NOMO-1 (cell line): ENCODE measurements at regions not wholly inside any gene's neighbourhood (a gene's known extent, or its start where the extent isn't known, plus 50 kb on each side); places are given as distances from the start of the nearest gene placed in this dataset.
"Not testable (repeated sequence)": the region's sequence is repeated elsewhere in the genome, so short reads cannot be mapped to it uniquely, and the experiment has no call there.

Source experiments
- DNase-seq, 2 experiments: peaks; one replicate each; lab custom pipeline; 2025; ENCODE audit not compliant: unreplicated experiment in 2 of 2; lab: John Stamatoyannopoulos, UW

DNA sequence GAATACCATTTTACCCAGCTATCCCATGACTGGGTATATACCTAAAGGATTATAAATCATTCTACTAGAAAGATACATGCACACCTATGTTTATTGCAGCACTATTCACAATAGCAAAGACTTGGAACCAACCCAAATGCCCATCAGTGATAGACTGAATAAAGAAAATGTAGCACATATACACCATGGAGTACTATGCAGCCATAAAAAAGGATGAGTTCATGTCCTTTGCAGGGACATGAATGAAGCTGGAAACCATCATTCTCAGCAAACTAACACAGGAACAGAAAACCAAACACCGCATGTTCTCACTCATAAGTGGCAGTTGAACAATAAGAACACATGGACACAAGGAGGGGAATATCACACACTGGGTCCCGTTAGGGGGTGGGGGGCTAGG lies 191.9 kb upstream of the POU5F2 start:
- not testable (repeated sequence) for DNase-seq

- DNase-seq = peak in 1 of 2 experiments; percentile 30
Measured at GRCh38 chr5:93930098-93930497, 188.7 kb upstream of the POU5F2 start.

DNA sequence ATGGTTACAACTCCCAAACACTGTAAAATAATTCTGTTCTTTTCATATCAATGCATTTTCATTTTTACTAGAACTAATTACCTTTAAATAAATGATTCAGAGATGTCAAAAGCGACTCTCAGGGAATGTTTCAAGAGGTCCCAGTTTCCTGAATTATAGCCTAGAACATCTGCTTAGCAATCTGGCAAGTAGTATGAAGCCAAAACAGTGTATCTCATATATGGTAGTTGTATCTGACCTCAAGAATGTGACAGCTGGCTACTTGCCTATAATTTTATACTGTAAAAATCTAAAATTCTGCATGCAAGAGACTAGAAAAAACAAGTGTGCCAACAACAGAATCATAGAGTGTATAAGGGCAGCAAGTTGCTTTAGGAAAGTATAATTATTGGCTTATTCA lies 187.7 kb upstream of the POU5F2 start:
- no peak for DNase-seq

DNA sequence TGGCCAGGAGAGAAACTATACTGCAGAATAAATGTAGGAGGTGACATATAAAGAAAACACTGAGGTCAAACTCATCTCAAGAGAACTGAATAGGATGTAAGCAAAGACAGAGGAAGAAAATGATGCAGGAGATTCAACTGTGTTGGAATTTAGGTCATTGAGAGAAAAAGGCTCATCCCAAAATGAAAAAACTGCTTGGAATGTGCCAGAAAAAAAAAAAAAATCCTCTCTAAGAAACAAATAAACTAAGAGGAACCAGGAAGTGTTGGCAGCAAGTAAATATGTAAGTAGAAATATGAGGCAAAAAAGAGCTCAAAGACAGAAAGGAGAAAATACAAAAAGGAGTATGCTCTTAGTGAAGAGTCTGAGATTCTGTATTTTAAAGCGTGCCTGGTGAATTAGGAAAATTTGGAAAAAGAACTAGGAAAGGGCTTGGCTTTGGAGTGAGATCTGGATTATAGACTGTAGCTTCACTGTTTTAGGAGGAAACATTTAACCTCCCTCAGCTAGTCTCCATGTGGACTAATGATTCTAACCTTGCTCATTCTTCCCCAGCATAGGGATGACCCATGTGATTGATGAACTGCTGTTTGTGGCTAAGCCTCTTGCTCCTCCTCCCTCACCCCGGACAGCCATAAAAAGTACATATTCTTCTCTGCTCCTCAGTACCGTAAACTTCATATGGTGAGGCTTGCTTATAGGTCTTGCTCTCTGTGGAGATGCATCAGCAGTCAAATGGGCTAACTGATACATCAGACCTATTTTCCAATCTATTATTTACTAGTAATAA lies 185.6 kb upstream of the POU5F2 start:
- DNase-seq = no peak

- no peak for DNase-seq
Measured at GRCh38 chr5:93925321-93925720, 183.9 kb upstream of the POU5F2 start.

DNA sequence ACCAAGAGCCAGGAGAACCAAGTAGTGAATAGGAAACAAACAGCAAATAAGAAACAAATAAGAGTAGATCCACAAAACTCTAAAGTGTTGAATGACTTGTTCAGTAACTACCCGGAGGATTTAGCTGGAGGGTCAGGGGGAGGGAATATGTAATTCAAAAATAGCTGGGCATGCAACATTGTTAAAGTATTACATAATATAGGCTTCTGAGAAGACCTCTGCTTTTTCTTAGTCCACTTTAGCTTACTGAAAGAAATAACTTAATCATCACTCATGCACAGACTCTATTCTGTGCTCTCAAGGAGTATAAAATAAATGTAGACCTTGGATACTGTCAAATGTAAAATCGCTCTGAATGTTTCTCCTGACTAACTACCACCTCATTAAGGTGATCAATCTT lies 183.2 kb upstream of the POU5F2 start:
- DNase-seq = no peak

- DNase-seq = no peak
Measured at GRCh38 chr5:93922551-93922950, 181.2 kb upstream of the POU5F2 start.

GRCh38 chr5:93921001-93921400 lies 179.6 kb upstream of the POU5F2 start:
- no peak for DNase-seq

- DNase-seq = no peak
Measured at GRCh38 chr5:93916872-93917271, 175.5 kb upstream of the POU5F2 start.

- DNase-seq = peak in 1 of 2 experiments; percentile 37
Measured at GRCh38 chr5:93915142-93915553, 173.7 kb upstream of the POU5F2 start.

DNA sequence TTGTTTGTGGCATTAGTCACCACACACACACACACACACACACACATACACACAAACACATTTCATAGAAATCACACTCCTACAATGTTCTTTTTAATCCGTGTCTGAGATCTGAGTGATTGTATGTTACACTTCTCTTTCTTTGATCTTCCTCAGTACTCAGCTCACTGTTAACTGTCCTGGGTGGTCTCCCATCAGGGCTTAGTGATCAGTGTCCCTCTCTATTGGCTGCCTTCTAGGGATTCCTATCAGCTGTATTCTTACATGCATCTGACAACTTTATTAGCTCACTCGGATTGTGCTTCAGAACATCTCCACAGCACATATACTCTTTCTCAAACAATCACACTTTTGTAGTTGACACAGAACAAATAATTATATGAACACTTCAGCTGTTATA lies 170.2 kb upstream of the POU5F2 start:
- DNase-seq = no peak

DNA sequence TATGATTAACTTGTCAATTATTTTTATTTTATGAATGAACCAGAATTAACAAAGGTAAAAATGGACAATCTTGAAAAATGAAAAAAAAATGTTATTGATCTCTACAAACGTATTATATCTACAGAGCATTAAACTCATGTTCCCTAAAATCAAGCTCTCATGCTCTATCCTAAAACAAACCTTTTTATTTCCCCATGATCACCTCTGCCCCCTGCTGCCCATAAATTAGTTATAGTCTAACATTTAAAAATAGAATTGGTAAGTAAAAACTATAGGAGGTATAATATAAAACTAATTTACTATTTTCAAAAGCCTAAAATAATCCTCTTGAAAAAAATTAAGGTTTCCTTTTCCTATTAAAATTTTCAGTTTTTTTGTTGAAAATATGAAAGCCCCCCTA lies 168.0 kb upstream of the POU5F2 start:
- DNase-seq = peak in 1 of 2 experiments; percentile 7

DNA sequence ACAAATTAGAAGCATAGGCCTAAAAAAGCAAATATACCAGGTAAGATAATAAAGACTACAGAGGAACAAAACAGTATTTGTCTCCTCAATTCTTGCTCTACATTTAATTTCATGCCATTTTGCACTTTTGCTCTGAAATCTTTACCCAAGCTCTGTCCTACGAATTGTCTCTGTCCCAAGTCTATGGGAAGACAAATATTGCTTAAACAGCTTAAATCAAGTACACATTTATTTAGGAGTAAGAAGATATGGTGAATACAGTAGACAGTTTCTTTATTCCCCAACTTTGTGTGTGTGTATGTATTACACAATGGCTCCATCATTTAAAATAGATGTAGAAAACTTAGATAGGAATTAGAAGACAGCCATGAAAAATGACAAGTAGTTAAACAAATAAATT lies 163.5 kb upstream of the POU5F2 start:
- no peak for DNase-seq

DNA sequence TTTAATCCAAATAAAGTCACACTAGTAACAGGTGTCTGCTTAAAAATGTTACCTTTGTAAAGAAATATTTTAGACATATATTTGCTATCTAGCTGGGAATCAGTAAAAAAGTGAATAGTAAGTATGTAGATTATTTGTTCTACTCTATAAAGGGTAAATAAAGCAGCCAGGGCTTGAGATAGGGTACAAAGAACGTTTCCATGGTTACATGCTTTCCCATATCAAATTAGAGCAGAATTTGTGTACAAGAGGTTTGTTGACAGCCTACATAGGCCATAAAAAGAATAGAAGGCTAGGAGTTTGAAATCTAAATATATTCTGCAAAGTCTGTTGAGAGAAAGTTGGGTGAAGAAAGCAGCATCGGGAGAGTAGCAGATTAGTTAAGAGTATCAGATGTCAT lies 160.9 kb upstream of the POU5F2 start:
- DNase-seq = no peak

- no peak for DNase-seq
Measured at GRCh38 chr5:93899026-93899600, 157.7 kb upstream of the POU5F2 start.

- no peak for DNase-seq
Measured at GRCh38 chr5:93894601-93895354, 153.4 kb upstream of the POU5F2 start.

DNA sequence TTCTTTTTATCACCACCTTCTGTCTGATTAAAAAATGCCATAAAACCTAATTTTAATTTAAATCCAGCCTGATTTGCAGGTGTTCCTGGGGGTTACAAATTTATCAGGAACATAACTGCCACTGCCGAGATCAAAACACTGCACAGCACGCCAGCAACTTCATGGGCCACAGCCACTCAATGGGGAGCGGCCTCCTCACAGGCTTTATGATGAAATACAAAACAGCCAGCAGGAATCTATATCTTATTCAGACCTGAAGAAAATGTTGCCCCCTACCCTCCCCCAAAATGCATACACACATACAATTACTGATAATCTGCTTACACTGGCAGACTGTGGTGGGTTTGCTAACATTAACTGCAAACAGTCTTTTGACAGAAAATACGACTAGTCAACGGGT lies 151.7 kb upstream of the POU5F2 start:
- DNase-seq = no peak

- DNase-seq = peak in 1 of 2 experiments; percentile 9
Measured at GRCh38 chr5:93892481-93892880, 151.1 kb upstream of the POU5F2 start.

GRCh38 chr5:93891491-93892480 lies 150.4 kb upstream of the POU5F2 start:
- no peak for DNase-seq

GRCh38 chr5:93890657-93891056 lies 149.3 kb upstream of the POU5F2 start:
- DNase-seq = no peak

DNA sequence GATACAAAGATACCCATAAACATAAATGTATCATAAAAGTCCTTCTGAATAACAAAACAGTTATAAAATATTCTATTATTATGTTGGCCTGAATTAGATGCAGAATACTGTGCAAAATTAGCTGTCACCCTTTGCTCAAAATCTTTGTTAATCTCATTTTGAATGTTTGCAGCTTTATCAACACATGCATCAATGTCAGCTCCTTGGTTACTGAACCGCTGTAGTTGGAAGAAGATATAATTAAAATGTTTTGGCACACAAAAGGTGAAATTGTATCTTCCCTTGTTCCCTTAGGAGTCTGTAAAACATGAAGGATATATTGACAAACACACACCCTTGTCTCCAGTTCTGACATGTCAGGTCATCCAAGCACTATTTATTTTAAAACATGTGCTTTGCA lies 146.3 kb upstream of the POU5F2 start:
- DNase-seq = no peak
